HEK293 (cell line): ENCODE measurements at regions not wholly inside any gene's neighbourhood (a gene's known extent, or its start where the extent isn't known, plus 50 kb on each side); places are given as distances from the start of the nearest gene placed in this dataset.

Experiments
- CTCF ChIA-PET: fragments of 350-600 bp; formaldehyde crosslinking; extraction: SDS; loops from one replicate; lab custom pipeline; 2021; ENCODE audit warnings: antibody characterized with exemption; lab: Yijun Ruan, JAX
- POLR2A ChIA-PET: fragments of 300-600 bp; formaldehyde crosslinking; extraction: SDS; loops from one replicate; lab custom pipeline; 2020; ENCODE audit warnings: antibody characterized with exemption, inconsistent platforms; lab: Yijun Ruan, JAX
- H3K27ac ChIP-seq: fragments of 200-500 bp; sonication (Bioruptor generic); 2 replicates; pipeline ENCODE4 v1.5.1; 2014; ENCODE audit warnings: low read depth, low read length, control low read depth, inconsistent platforms; ENCODE audit errors: extremely low read depth
- H3K36me3 ChIP-seq, 2 experiments: fragments of 200-500 bp in 1 of 2; sonication (Bioruptor generic) in 1 of 2; 1 replicate in 1 of 2; 2 replicates in 1 of 2; pipeline ENCODE4 v1.5.1; 2014 to 2017; ENCODE audit warnings: inconsistent platforms in 2 of 2, low read length in 2 of 2; ENCODE audit not compliant: control insufficient read depth in 2 of 2, insufficient read depth in 1 of 2
- H3K4me1 ChIP-seq: fragments of 200-500 bp; sonication (Bioruptor generic); 2 replicates; pipeline ENCODE4 v1.5.1; 2014; ENCODE audit warnings: mild to moderate bottlenecking, low read length, inconsistent platforms; ENCODE audit not compliant: control insufficient read depth, insufficient read depth
- H3K4me3 ChIP-seq: 2 replicates; pipeline ENCODE4 v1.5.1; 2011; ENCODE audit warnings: low read depth, mild to moderate bottlenecking, control low read depth, low read length, moderate library complexity
- H3K9me3 ChIP-seq: fragments of 200-500 bp; sonication (Bioruptor generic); 2 replicates; pipeline ENCODE4 v1.5.1; 2014; ENCODE audit warnings: low read depth, low read length, inconsistent platforms; ENCODE audit not compliant: control insufficient read depth, insufficient read depth
- PRDM2 ChIP-seq: fragments of 450-650 bp; formaldehyde crosslinking; IDR thresholded peaks from 2 replicates; pipeline ENCODE4 v1.5.1; 2016; ENCODE audit warnings: missing biosample characterization, missing genetic modification characterization, borderline replicate concordance
- TRIM28 ChIP-seq: IDR thresholded peaks from 2 replicates; pipeline ENCODE4 v1.6.1; 2011; ENCODE audit warnings: low read length, control low read depth, borderline replicate concordance
- YY2 ChIP-seq: fragments of 450-650 bp; formaldehyde crosslinking; IDR thresholded peaks from 2 replicates; pipeline ENCODE4 v1.5.1; 2016; ENCODE audit warnings: missing biosample characterization, missing genetic modification characterization
- ZBTB17 ChIP-seq: fragments of 450-650 bp; formaldehyde crosslinking; IDR thresholded peaks from 2 replicates; pipeline ENCODE4 v1.5.1; 2016; ENCODE audit warnings: missing biosample characterization, missing genetic modification characterization
- ZNF175 ChIP-seq: fragments of 450-650 bp; formaldehyde crosslinking; IDR thresholded peaks from 2 replicates; pipeline ENCODE4 v1.5.1; 2016; ENCODE audit warnings: missing biosample characterization, missing genetic modification characterization
- ZNF391 ChIP-seq: fragments of 450-650 bp; formaldehyde crosslinking; IDR thresholded peaks from 2 replicates; pipeline ENCODE4 v1.5.1; 2016; ENCODE audit warnings: low read depth, missing biosample characterization, missing genetic modification characterization, borderline replicate concordance
- ZNF423 ChIP-seq: fragments of 450-650 bp; formaldehyde crosslinking; IDR thresholded peaks from 2 replicates; pipeline ENCODE4 v1.5.1; 2016; ENCODE audit warnings: missing biosample characterization, missing genetic modification characterization
- ZNF426 ChIP-seq: fragments of 450-650 bp; formaldehyde crosslinking; IDR thresholded peaks from 2 replicates; pipeline ENCODE4 v1.5.1; 2017; ENCODE audit warnings: missing biosample characterization, missing genetic modification characterization, mild to moderate bottlenecking, inconsistent platforms, moderate library complexity
- ZNF518A ChIP-seq: fragments of 450-650 bp; formaldehyde crosslinking; conservative IDR thresholded peaks from 2 replicates; pipeline ENCODE4 v1.5.1; 2016; ENCODE audit warnings: low read depth, missing biosample characterization, missing genetic modification characterization
- ZNF561 ChIP-seq: fragments of 450-650 bp; IDR thresholded peaks from 2 replicates; pipeline ENCODE4 v1.5.1; 2018; ENCODE audit warnings: missing biosample characterization, missing genetic modification characterization, borderline replicate concordance
- ZNF792 ChIP-seq: fragments of 450-650 bp; formaldehyde crosslinking; IDR thresholded peaks from 2 replicates; pipeline ENCODE4 v1.5.1; 2016; ENCODE audit warnings: missing biosample characterization, missing genetic modification characterization
- ZSCAN4 ChIP-seq: fragments of 450-650 bp; formaldehyde crosslinking; IDR thresholded peaks from 2 replicates; pipeline ENCODE4 v1.5.1; 2017; ENCODE audit warnings: missing biosample characterization, missing genetic modification characterization

- TF ChIP-seq TRIM28 = peak; percentile 67; the same call in 1 of the 2 replicates
Observed at GRCh38 chr2:214630402-214631045, 179.0 kb downstream of the BARD1 start (continued).

- CTCF ChIA-PET = no interaction called here
- Histone ChIP-seq H3K9me3 (no peaks in the 10 kb centered on the region), H3K4me1 (no peaks in the 10 kb centered on the region), H3K36me3 (no peaks in the 10 kb centered on the region), H3K4me3 (no peak overlapping the region), H3K27ac (no peak overlapping the region)
- POLR2A ChIA-PET = no interaction called here
- TF ChIP-seq YY2 = no peak
- TF ChIP-seq ZNF792 (tag by site-specific recombination) = no peak
- no peak for TF ChIP-seq ZNF423 (tag by site-specific recombination)
- no peak for TF ChIP-seq PRDM2 (tag by site-specific recombination)
- TF ChIP-seq ZNF391 (tag by site-specific recombination) = no peak
- no peak for TF ChIP-seq ZNF561 (tag by site-specific recombination)
- TF ChIP-seq ZSCAN4 = no peak
- no peak for TF ChIP-seq ZNF175 (tag by site-specific recombination)
- TF ChIP-seq ZNF518A = no peak
- no peak for TF ChIP-seq ZBTB17
- TF ChIP-seq ZNF426 = no peak
Observed at GRCh38 chr2:214629875-214630274, 179.6 kb downstream of the BARD1 start.
